K562 (cell line): ENCODE measurements at regions not wholly inside any gene's neighbourhood (a gene's known extent, or its start where the extent isn't known, plus 50 kb on each side); places are given as distances from the start of the nearest gene placed in this dataset.

Source experiments
- REST ChIP-seq, 2 experiments: fragments of 450-650 bp; formaldehyde crosslinking in 1 of 2; IDR thresholded peaks; 2 replicates each; pipeline versions ENCODE4 v1.4.0 to v1.6.1; 2014 to 2020; ENCODE audit warnings: mild to moderate bottlenecking in 2 of 2, borderline replicate concordance in 1 of 2, low read depth in 1 of 2

- TF ChIP-seq REST (IDR thresholded peaks at IDR 0.05; ENCODE audit: borderline replicate concordance) (no peak), REST (CRISPR knock-in tag; IDR thresholded peaks at IDR 0.05; ENCODE audit: low read depth) (no peak)
Observed at GRCh38 chr22:25388866-25389540, 169.6 kb downstream of the CRYBB2 start (continued).
